ENCODE measurements at regions not wholly inside any gene's neighbourhood (a gene's known extent, or its start where the extent isn't known, plus 50 kb on each side); places are given as distances from the start of the nearest gene placed in this dataset.

DNA sequence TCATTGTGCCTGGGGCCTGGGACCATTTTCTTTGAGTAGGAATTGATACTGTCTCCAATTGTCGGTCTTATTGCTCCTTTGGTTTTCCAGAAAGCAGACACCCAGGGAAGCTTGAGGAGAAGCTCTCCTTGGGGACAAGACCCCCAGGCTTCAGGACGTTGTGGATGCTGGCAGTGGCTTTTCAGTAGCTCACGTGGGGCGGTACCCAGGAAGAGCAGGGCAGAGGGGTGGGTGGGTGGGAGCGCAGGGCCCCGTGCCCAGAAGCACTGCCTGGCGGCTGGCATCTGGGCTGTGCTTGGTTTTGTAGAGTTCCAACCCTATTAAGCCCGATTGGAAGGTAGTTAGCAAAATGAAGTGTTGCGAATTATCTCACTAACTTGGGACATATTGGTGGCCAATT lies 374.2 kb upstream of the IRX1 start:
- no peak for TF ChIP-seq EP300 (IDR thresholded peaks at IDR 0.05; ENCODE audit: low read depth)
- TF ChIP-seq, protein P1, sequence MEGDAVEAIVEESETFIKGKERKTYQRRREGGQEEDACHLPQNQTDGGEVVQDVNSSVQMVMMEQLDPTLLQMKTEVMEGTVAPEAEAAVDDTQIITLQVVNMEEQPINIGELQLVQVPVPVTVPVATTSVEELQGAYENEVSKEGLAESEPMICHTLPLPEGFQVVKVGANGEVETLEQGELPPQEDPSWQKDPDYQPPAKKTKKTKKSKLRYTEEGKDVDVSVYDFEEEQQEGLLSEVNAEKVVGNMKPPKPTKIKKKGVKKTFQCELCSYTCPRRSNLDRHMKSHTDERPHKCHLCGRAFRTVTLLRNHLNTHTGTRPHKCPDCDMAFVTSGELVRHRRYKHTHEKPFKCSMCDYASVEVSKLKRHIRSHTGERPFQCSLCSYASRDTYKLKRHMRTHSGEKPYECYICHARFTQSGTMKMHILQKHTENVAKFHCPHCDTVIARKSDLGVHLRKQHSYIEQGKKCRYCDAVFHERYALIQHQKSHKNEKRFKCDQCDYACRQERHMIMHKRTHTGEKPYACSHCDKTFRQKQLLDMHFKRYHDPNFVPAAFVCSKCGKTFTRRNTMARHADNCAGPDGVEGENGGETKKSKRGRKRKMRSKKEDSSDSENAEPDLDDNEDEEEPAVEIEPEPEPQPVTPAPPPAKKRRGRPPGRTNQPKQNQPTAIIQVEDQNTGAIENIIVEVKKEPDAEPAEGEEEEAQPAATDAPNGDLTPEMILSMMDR (IDR thresholded peaks at IDR 0.05), result no peak

All from transverse colon (tissue), 3 donors.